Activated T-helper 1 cell treated with anti-CD3 and anti-CD28 coated beads, Interleukin-2, amount 50 U/mL, for 16 hours (primary cell): ENCODE measurements at regions not wholly inside any gene's neighbourhood (a gene's known extent, or its start where the extent isn't known, plus 50 kb on each side); places are given as distances from the start of the nearest gene placed in this dataset.

Experiments used
- DNase-seq, 2 donors: peaks; one replicate each; pipeline ENCODE4 v3.0.0-alpha.2; 2020; ENCODE audit warnings: low read depth in 1 of 2, low spot score in 1 of 2

DNA sequence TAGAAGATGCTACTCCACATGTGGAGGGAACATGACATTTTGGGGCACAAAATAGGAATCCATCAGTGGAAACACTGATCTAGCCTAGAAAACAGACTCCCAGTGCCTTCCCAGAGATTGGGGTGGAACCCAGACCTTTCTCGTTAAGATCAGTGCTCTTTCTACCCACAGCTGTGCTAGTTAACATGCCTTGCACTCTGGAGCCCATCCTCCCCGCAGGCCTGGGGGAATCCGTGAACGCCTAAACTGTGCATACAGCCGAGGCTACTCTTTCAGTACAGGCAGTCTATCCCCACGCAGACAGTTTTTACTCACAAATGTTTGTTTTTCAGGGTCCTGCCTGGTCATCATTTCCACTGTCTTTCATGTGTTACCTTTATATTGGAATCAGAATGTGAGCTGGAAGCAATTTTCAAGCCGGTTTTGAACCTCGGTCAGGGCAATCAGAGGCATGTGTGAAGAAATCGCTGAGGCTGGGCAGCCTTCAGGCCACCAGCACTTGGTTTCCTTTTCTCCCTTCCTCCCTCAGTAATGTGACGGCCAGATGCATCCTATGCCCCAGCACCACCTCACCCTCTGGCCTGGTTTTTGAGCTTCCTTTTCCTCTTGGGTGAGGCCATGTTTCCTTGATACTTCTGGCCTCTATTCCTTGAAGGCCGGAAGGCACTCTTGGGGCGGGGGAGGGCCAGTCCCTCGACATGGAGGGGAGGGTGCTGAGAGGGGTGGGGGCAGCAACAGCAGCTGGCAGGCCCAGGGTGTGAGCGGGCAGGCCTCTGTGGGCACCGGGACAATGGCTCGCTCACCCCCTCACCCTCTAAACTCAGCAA is 123.6 kb upstream of the GALNT15 start:
- DNase-seq = no peak

GRCh38 chr3:16051691-16052090 is 122.8 kb upstream of the GALNT15 start:
- DNase-seq = no peak

- DNase-seq = no peak
Measured at GRCh38 chr3:16052964-16053363, 121.5 kb upstream of the GALNT15 start.

GRCh38 chr3:16053794-16054193 is 120.7 kb upstream of the GALNT15 start:
- no peak for DNase-seq

DNA sequence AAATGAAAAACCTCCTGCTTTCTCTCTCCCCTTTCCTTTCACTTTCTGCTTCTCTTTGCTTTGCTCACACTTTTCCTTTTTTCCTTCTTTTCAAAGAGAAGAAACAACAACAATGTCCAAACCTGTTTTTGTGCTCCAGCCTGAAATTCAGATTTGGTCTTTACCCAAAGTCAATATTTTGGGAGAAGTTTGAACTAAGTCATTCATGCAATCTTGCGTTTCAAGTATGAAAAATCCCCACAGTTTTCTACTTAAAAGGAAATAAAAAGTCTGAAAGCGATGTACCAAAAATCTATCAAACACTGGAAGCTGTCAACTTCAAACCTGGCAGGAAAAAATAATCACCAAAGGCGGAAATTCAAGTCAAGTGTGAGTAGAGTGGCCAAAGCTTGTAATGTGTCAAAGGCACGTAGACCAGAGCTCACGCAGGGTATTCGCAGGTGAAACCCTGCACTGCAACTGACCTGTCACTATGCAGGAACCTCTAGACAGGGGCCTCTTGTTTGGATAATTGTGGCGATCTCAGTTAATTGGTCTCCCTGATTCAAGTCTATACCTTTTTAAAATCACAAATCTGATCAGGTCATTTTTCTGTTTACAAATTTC is 118.8 kb upstream of the GALNT15 start:
- no peak for DNase-seq

DNA sequence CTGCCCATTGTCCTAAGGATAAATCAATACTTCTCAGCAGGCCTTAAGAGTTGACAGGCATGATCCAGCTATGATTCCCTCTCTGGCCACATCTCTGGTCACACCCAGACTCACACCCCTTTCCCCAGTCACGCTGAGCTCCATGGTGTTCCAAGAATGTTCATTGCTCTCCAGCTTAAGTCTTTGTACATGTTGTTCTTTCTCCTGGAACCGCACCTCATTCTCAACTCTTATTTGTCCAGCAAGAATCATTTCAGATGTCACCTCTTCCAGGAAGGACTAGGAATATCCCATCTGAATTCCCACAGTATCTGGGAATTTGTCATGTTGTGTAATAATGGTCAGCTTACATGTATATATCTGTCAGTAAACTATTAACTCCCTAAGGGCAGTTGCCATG is 118.3 kb upstream of the GALNT15 start:
- no peak for DNase-seq

DNA sequence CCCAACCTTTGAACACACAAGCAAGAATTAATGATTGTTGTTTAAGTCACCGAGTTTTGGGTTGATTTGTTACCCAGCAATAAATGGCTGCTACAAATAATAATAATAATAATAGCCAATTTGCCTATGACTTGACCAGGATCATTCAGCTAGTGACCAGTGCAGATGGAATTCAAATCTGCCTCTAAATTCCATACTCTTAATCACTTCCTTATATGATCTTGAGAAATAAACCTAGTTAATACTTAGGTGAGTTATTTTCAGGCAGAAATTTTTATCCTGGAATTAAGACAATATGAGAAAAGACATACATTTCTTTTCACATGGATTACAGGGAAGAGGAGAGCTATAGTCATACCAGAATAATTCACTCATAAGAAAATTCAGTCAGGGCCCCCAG is 116.0 kb upstream of the GALNT15 start:
- DNase-seq = no peak

- no peak for DNase-seq
Measured at GRCh38 chr3:16059081-16059537, 115.4 kb upstream of the GALNT15 start.

GRCh38 chr3:16059711-16060357 is 114.6 kb upstream of the GALNT15 start:
- DNase-seq = no peak

- no peak for DNase-seq
Measured at GRCh38 chr3:16060358-16060852, 114.1 kb upstream of the GALNT15 start.

- DNase-seq = no peak
Measured at GRCh38 chr3:16060945-16061344, 113.5 kb upstream of the GALNT15 start.

DNA sequence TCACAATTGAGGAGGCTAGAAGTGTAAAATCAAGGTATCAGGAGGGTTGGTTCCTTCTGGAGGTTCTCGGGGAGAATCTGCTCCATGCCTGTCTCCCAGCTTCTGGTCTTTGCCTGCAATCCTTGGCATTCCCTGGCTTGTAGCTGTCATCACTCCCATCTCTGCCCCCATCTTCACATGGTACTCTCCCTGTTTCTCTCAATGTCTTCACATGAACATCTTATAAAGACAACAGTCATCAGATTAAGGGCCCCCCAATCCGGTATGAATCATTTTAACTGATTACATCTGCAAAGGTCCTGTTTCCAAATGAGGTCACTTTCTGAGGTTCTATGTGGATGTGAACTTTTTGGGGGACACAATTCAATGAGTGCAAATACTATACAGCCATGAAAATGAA is 113.0 kb upstream of the GALNT15 start:
- DNase-seq = no peak

- DNase-seq = no peak
Measured at GRCh38 chr3:16063603-16064002, 110.9 kb upstream of the GALNT15 start.

- DNase-seq = no peak
Measured at GRCh38 chr3:16064642-16065414, 109.7 kb upstream of the GALNT15 start.

DNA sequence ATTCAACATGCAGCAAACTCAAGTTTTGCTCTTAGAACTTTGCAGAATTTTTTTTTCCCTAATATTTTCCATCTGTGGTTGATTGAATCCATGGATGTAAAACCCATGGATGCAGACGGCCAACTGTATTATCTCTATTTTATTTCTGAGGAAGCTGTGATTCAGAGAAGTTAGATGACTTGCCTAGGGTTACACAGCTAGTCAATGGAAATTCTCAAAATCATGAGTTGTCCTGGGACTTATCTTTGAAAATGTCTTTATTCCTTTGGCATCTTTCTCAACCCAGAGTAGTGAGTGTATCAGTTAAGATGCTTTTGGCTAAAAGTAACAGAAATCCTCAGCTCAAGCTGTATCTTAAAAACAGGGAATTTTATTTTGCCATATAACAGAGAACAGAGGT is 107.9 kb upstream of the GALNT15 start:
- no peak for DNase-seq

- no peak for DNase-seq
Measured at GRCh38 chr3:16066975-16067374, 107.5 kb upstream of the GALNT15 start.

- DNase-seq = no peak
Measured at GRCh38 chr3:16067837-16068471, 106.5 kb upstream of the GALNT15 start.

DNA sequence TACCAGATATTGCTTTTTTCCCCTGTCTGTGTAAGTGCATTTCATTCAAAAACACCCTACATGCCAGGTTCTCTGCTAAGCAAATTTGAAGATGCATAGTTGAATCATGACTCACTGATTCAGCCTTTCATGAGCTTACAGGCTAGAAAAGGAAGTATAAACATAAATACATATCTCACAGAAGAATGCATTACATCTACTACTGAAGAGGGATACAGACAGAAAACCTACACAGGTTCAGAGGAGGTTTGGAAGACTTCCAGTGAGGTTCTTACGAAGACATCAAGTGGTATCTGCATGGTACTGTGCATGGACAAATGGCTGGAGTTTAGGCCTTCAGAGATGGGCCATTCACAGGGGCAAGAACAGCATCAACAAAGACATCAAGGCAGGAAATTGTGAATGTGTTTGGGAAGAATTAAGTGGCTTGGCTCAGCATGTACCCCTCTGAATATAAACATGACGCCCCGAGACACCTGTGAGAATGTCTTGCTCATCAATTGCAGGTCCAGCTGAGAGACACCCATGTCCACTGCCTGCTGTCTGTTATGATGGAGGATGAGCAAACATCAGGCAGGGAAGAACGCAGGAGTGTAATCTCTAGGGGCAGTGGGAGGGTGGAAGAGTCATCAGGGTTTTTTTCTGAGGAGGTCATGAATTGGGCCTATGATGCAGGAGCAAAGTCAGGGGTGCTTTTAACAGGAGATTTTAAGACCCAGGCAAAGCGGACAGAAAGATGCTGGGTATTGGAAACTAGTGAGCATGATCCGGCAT is 105.1 kb upstream of the GALNT15 start:
- no peak for DNase-seq

GRCh38 chr3:16070707-16071106 is 103.8 kb upstream of the GALNT15 start:
- DNase-seq = no peak

GRCh38 chr3:16071206-16071605 is 103.3 kb upstream of the GALNT15 start:
- DNase-seq = no peak
